RWPE1 (cell line): ENCODE measurements at regions not wholly inside any gene's neighbourhood (a gene's known extent, or its start where the extent isn't known, plus 50 kb on each side); places are given as distances from the start of the nearest gene placed in this dataset.

ENCODE experiments used
- CTCF ChIA-PET: fragments of 350-600 bp; sonication (Branson Sonifier 250); formaldehyde crosslinking; extraction: SDS; loops from one replicate; lab custom pipeline; 2021; lab: Yijun Ruan, JAX
- POLR2A ChIA-PET: fragments of 400-600 bp; formaldehyde crosslinking; extraction: SDS; loops from one replicate; lab custom pipeline; 2020; ENCODE audit warnings: antibody characterized with exemption; ENCODE audit not compliant: low non-redundant PET; lab: Yijun Ruan, JAX
- DNase-seq: peaks from one replicate; pipeline ENCODE4 v3.0.0; 2012; ENCODE audit warnings: low spot score
- H3K27ac ChIP-seq: fragments of 450-650 bp; 2 replicates; pipeline ENCODE4 v1.5.1; 2017
- CTCF ChIP-seq: fragments of 450-650 bp; conservative IDR thresholded peaks from 2 replicates; pipeline ENCODE4 v1.5.1; 2017; ENCODE audit warnings: low read depth, mild to moderate bottlenecking

- no peak for TF ChIP-seq CTCF
- no peak overlapping the region for H3K27ac ChIP-seq
- no peak for DNase-seq
- ChIA-PET POLR2A (no interaction called here), CTCF (interaction anchor here (0.6 to 1.2 kb wide), 3 partner anchors 13 to 689 kb away, joined by 3 to 4 read pairs (median 3); no protein-coding TSS in a partner anchor)
Measured at GRCh38 chr20:60144404-60144803, 186.2 kb downstream of the CDH26 start.

- POLR2A ChIA-PET = no interaction called here
- CTCF ChIA-PET = interaction anchor here (0.6 to 1.2 kb wide), 4 partner anchors 13 to 689 kb away, joined by 3 to 4 read pairs (median 3); no protein-coding TSS in a partner anchor
- no peak overlapping the region for H3K27ac ChIP-seq
- no peak for TF ChIP-seq CTCF
- DNase-seq = no peak
Measured at GRCh38 chr20:60144974-60145527, 186.8 kb downstream of the CDH26 start.

- H3K27ac ChIP-seq = no peak overlapping the region
- CTCF ChIA-PET = no interaction called here
- TF ChIP-seq CTCF = no peak
- POLR2A ChIA-PET = no interaction called here
- no peak for DNase-seq
Measured at GRCh38 chr20:60147004-60147403, 188.8 kb downstream of the CDH26 start.

- POLR2A ChIA-PET = no interaction called here
- DNase-seq = no peak
- H3K27ac ChIP-seq = no peak overlapping the region
- CTCF ChIA-PET = no interaction called here
- no peak for TF ChIP-seq CTCF
Measured at GRCh38 chr20:60148885-60149284, 190.7 kb downstream of the CDH26 start.

- CTCF ChIA-PET = interaction anchor here (0.7 to 1.0 kb wide), 2 partner anchors 9 to 419 kb away, joined by 3 to 4 read pairs; no protein-coding TSS in a partner anchor
- no peak for DNase-seq
- no peak overlapping the region for H3K27ac ChIP-seq
- no peak for TF ChIP-seq CTCF
- POLR2A ChIA-PET = no interaction called here
Measured at GRCh38 chr20:60152792-60153191, 194.6 kb downstream of the CDH26 start.

GRCh38 chr20:60160451-60161145, 202.4 kb downstream of the CDH26 start:
- ChIA-PET POLR2A (interaction anchor here (0.7 kb wide), 1 partner anchor 219 kb away, joined by 3 read pairs; no protein-coding TSS in a partner anchor), CTCF (interaction anchor here (0.6 kb wide), 2 partner anchors 1036 to 1684 kb away, joined by 4 to 5 read pairs; no protein-coding TSS in a partner anchor)
- no peak for TF ChIP-seq CTCF
- H3K27ac ChIP-seq = no peak overlapping the region
- DNase-seq = no peak
